H9 (cell line): ENCODE measurements at regions not wholly inside any gene's neighbourhood (a gene's known extent, or its start where the extent isn't known, plus 50 kb on each side); places are given as distances from the start of the nearest gene placed in this dataset.

Experiments
- DNase-seq: peaks from one replicate; pipeline ENCODE4 v3.0.0-alpha.2; 2017
- H2AFZ ChIP-seq: one replicate; pipeline ENCODE4 v1.6.1; 2013; ENCODE audit warnings: mild to moderate bottlenecking, low read length, control low read depth, moderate library complexity
- H2AK5ac ChIP-seq: 2 replicates; pipeline ENCODE4 v1.6.1; 2013; ENCODE audit warnings: low read length, control low read depth, mixed read lengths; ENCODE audit not compliant: insufficient read length
- H2BK120ac ChIP-seq: one replicate; pipeline ENCODE4 v1.6.1; 2013; ENCODE audit warnings: low read depth, mild to moderate bottlenecking, low read length, control low read depth, inconsistent platforms; ENCODE audit not compliant: poor library complexity, severe bottlenecking
- H2BK12ac ChIP-seq: 2 replicates; pipeline ENCODE4 v1.6.1; 2013; ENCODE audit warnings: low read length, control low read depth, mixed read lengths, low read depth; ENCODE audit not compliant: insufficient read length
- H2BK15ac ChIP-seq: 2 replicates; pipeline ENCODE4 v1.6.1; 2013; ENCODE audit warnings: low read depth, low read length, control low read depth
- H2BK20ac ChIP-seq: one replicate; pipeline ENCODE4 v1.6.1; 2013; ENCODE audit warnings: low read depth, mild to moderate bottlenecking, low read length, control low read depth, inconsistent platforms; ENCODE audit not compliant: poor library complexity, severe bottlenecking
- H2BK5ac ChIP-seq: 2 replicates; pipeline ENCODE4 v1.6.1; 2013; ENCODE audit warnings: low read length, control low read depth, mixed read lengths; ENCODE audit not compliant: insufficient read length
- H3K14ac ChIP-seq: 2 replicates; pipeline ENCODE4 v1.6.1; 2013; ENCODE audit warnings: low read length, control low read depth; ENCODE audit not compliant: insufficient read depth
- H3K18ac ChIP-seq: 2 replicates; pipeline ENCODE4 v1.6.1; 2013; ENCODE audit warnings: low read depth, mild to moderate bottlenecking, mixed read lengths, low read length, control low read depth; ENCODE audit not compliant: insufficient read length
- H3K23ac ChIP-seq: 2 replicates; pipeline ENCODE4 v1.6.1; 2013; ENCODE audit warnings: low read length, control low read depth, mixed read lengths, low read depth; ENCODE audit not compliant: insufficient read length
- H3K23me2 ChIP-seq: 2 replicates; pipeline ENCODE4 v1.6.1; 2013; ENCODE audit warnings: low read depth, mild to moderate bottlenecking, mixed read lengths, low read length, control low read depth; ENCODE audit not compliant: insufficient read length, poor library complexity, severe bottlenecking
- H3K27ac ChIP-seq: 2 replicates; pipeline ENCODE4 v1.5.1; 2013; ENCODE audit warnings: low read length, control low read depth, mixed read lengths, low read depth; ENCODE audit not compliant: insufficient read length
- H3K27me3 ChIP-seq: 2 replicates; pipeline ENCODE4 v1.6.1; 2013; ENCODE audit warnings: low read length, control low read depth, inconsistent platforms; ENCODE audit not compliant: insufficient read depth
- H3K4ac ChIP-seq: 2 replicates; pipeline ENCODE4 v1.6.1; 2013; ENCODE audit warnings: low read depth, mild to moderate bottlenecking, control low read depth, inconsistent platforms, low read length, moderate library complexity
- H3K4me1 ChIP-seq: 2 replicates; pipeline ENCODE4 v1.6.1; 2013; ENCODE audit warnings: low read length, control low read depth, inconsistent platforms; ENCODE audit not compliant: insufficient read depth
- H3K4me2 ChIP-seq: 2 replicates; pipeline ENCODE4 v1.6.1; 2013; ENCODE audit warnings: low read length, control low read depth, mixed read lengths; ENCODE audit not compliant: insufficient read length, insufficient read depth
- H3K56ac ChIP-seq: 2 replicates; pipeline ENCODE4 v1.6.1; 2013; ENCODE audit warnings: low read depth, mild to moderate bottlenecking, mixed read lengths, low read length, control low read depth; ENCODE audit not compliant: insufficient read length
- H3K79me1 ChIP-seq: 2 replicates; pipeline ENCODE4 v1.6.1; 2013; ENCODE audit warnings: low read depth, mild to moderate bottlenecking, moderate library complexity, low read length, control low read depth, inconsistent platforms; ENCODE audit not compliant: insufficient read depth, poor library complexity, severe bottlenecking
- H3K79me2 ChIP-seq: 2 replicates; pipeline ENCODE4 v1.6.1; 2013; ENCODE audit warnings: low read length, control low read depth, inconsistent platforms; ENCODE audit not compliant: insufficient read depth
- H3K9ac ChIP-seq: 2 replicates; pipeline ENCODE4 v1.6.1; 2013; ENCODE audit warnings: low read length, control low read depth, mixed read lengths; ENCODE audit not compliant: insufficient read length; ENCODE audit errors: extremely low read depth
- H3K9me3 ChIP-seq: one replicate; pipeline ENCODE4 v1.6.1; 2013; ENCODE audit warnings: low read depth, low read length, inconsistent platforms; ENCODE audit not compliant: control insufficient read depth
- H3T11ph ChIP-seq: one replicate; pipeline ENCODE4 v1.6.1; 2013; ENCODE audit warnings: mild to moderate bottlenecking, low read length, control low read depth, inconsistent platforms
- H4K20me1 ChIP-seq: one replicate; pipeline ENCODE4 v1.6.1; 2013; ENCODE audit not compliant: control insufficient read depth, insufficient read length, insufficient read depth
- H4K5ac ChIP-seq: 2 replicates; pipeline ENCODE4 v1.6.1; 2013; ENCODE audit warnings: low read depth, mild to moderate bottlenecking, mixed read lengths, low read length, control low read depth; ENCODE audit not compliant: insufficient read length
- H4K8ac ChIP-seq: replicated peaks from 2 replicates; pipeline ENCODE4 v1.6.1; 2013; ENCODE audit warnings: low read length, control low read depth, mixed read lengths, low read depth; ENCODE audit not compliant: insufficient read length
- H4K91ac ChIP-seq: 2 replicates; pipeline ENCODE4 v1.6.1; 2013; ENCODE audit warnings: low read depth, mild to moderate bottlenecking, moderate library complexity, mixed read lengths, low read length, control low read depth; ENCODE audit not compliant: insufficient read length
- H3K27ac Mint-ChIP-seq, 3 experiments: 2 replicates in 2 of 3; 3 replicates in 1 of 3; pipeline ENCODE4 v1.8.0; 2020 to 2021; ENCODE audit warnings: mixed read lengths in 3 of 3, mild to moderate bottlenecking in 1 of 3, moderate library complexity in 1 of 3
- H3K27me3 Mint-ChIP-seq: 2 replicates; pipeline ENCODE4 v1.8.0; 2021; ENCODE audit warnings: low read depth, mild to moderate bottlenecking, moderate library complexity, mixed read lengths
- H3K36me3 Mint-ChIP-seq, 3 experiments: 2 replicates in 2 of 3; 3 replicates in 1 of 3; pipeline ENCODE4 v1.8.0; 2020 to 2021; ENCODE audit warnings: low read depth in 3 of 3, mixed read lengths in 3 of 3; ENCODE audit not compliant: insufficient read depth in 1 of 3
- H3K4me1 Mint-ChIP-seq, 2 experiments: 2 replicates each; pipeline ENCODE4 v1.8.0; 2020; ENCODE audit warnings: mixed read lengths in 2 of 2
- H3K4me3 Mint-ChIP-seq, 2 experiments: 2 replicates in 1 of 2; 3 replicates in 1 of 2; pipeline ENCODE4 v1.8.0; 2020 to 2021; ENCODE audit warnings: mild to moderate bottlenecking in 2 of 2, mixed read lengths in 2 of 2, moderate library complexity in 1 of 2
- H3K9me3 Mint-ChIP-seq, 2 experiments: 2 replicates in 1 of 2; 3 replicates in 1 of 2; pipeline ENCODE4 v1.8.0; 2020; ENCODE audit warnings: mild to moderate bottlenecking in 2 of 2, mixed read lengths in 2 of 2, moderate library complexity in 1 of 2
- CTCF ChIP-seq: fragments of 200-600 bp; sonication (generic); conservative IDR thresholded peaks from 3 replicates; pipeline ENCODE4 v1.8.0; 2021; ENCODE audit warnings: antibody characterized with exemption, mild to moderate bottlenecking
- WGBS: extraction: QIAGEN DNeasy Blood & Tissue Kit; methylation state at CpG from one replicate; pipeline ENCODE4 v1.1.7; 2013; ENCODE audit warnings: missing lambda C conversion rate, low lambda C conversion rate, mixed read lengths; ENCODE audit not compliant: insufficient read length; ENCODE audit errors: extremely low coverage; 5-methylcytosine and 5-hydroxymethylcytosine counted together

- no CpG with 5 or more reads among the region's 2 CpGs for WGBS
- H3K9ac ChIP-seq = no peak overlapping the region
These were observed 1190.5 kb upstream of the LRRTM3 start for GRCh38 chr10:65735382-65735781.

More at GRCh38 chr10:65735382-65735781, 1190.5 kb upstream of the LRRTM3 start:
- Histone ChIP-seq H3K4me2 (no peak overlapping the region), H4K5ac (no peak overlapping the region), H2BK20ac (no peak overlapping the region), H2BK120ac (no peak overlapping the region), H3K27ac (no peak overlapping the region), H3K14ac (no peak overlapping the region), H3K9me3 (no peaks in the 10 kb centered on the region), H3K23me2 (no peaks in the 10 kb centered on the region), H3K23ac (no peak overlapping the region), H3K27me3 (no peaks in the 10 kb centered on the region), H2BK5ac (no peak overlapping the region), H2BK12ac (no peak overlapping the region), H3K4ac (no peak overlapping the region), H2BK15ac (no peak overlapping the region), H3K56ac (no peak overlapping the region), H3K79me2 (no peaks in the 10 kb centered on the region), H3K79me1 (no peaks in the 10 kb centered on the region), H3K18ac (no peak overlapping the region), H2AK5ac (no peak overlapping the region), H3K4me1 (no peaks in the 10 kb centered on the region), H4K20me1 (no peaks in the 10 kb centered on the region), H2AFZ (no peak overlapping the region), H3T11ph (no peak overlapping the region), H4K91ac (no peak overlapping the region), H4K8ac (no peak overlapping the region)
- H3K4me1 Mint-ChIP-seq = no peaks in the 10 kb centered on the region
- no peak for DNase-seq
- H3K27ac Mint-ChIP-seq = no peak overlapping the region
- H3K27me3 Mint-ChIP-seq = no peaks in the 10 kb centered on the region
- H3K4me3 Mint-ChIP-seq = no peak overlapping the region
- H3K36me3 Mint-ChIP-seq = no peaks in the 10 kb centered on the region
- TF ChIP-seq CTCF = no peak
- H3K9me3 Mint-ChIP-seq = no peaks in the 10 kb centered on the region
